ENCODE measurements at regions not wholly inside any gene's neighbourhood (a gene's known extent, or its start where the extent isn't known, plus 50 kb on each side); places are given as distances from the start of the nearest gene placed in this dataset.

GRCh38 chr1:208885650-208886049, 641.5 kb upstream of the PLXNA2 start:
- H3K9ac ChIP-seq (ENCODE audit: low read length), result no peak overlapping the region
- TF ChIP-seq POLR2AphosphoS5 (IDR thresholded peaks at IDR 0.05), result no peak
- TF ChIP-seq SMC3 (conservative IDR thresholded peaks at IDR 0.05; ENCODE audit: poor library complexity), result no peak
- no peak for TF ChIP-seq TAF1 (IDR thresholded peaks at IDR 0.05; ENCODE audit: low read depth)
- TF ChIP-seq MXI1 (conservative IDR thresholded peaks at IDR 0.05; ENCODE audit: poor library complexity, severe bottlenecking), result no peak
- TF ChIP-seq REST (IDR thresholded peaks at IDR 0.05; ENCODE audit: borderline replicate concordance), result no peak
- TF ChIP-seq EZH2 (IDR thresholded peaks at IDR 0.05; ENCODE audit: borderline replicate concordance, insufficient read depth, low read length, poor library complexity, severe bottlenecking), result no peak
- no peak for TF ChIP-seq CTCF (IDR thresholded peaks at IDR 0.05; ENCODE audit: poor library complexity, severe bottlenecking)
- TF ChIP-seq RAD21 (conservative IDR thresholded peaks at IDR 0.05), result no peak
- no peak for TF ChIP-seq EP300 (conservative IDR thresholded peaks at IDR 0.05; ENCODE audit: poor library complexity, severe bottlenecking)
- H3K27me3 ChIP-seq (ENCODE audit: insufficient read depth, low read depth, low read length), result no peaks in the 10 kb centered on the region
- H3K36me3 ChIP-seq (ENCODE audit: insufficient read depth, low read length), result no peaks in the 10 kb centered on the region
- H3K79me2 ChIP-seq (replicated peaks; ENCODE audit: insufficient read depth, low read length), result no peaks in the 10 kb centered on the region
- H3F3A ChIP-seq (ENCODE audit: insufficient read depth, low read length, poor library complexity, severe bottlenecking), result no peaks in the 10 kb centered on the region
- H4K20me1 ChIP-seq (ENCODE audit: insufficient read depth), result no peaks in the 10 kb centered on the region
- H3K9me3 ChIP-seq (ENCODE audit: low read length), result no peaks in the 10 kb centered on the region
- no peaks in the 10 kb centered on the region for H3K9me2 ChIP-seq (ENCODE audit: insufficient read depth, low read length)
- no peak overlapping the region for H3K4me2 ChIP-seq (ENCODE audit: low read length)
- peak overlapping the region; percentile 42 for H3K27ac ChIP-seq (ENCODE audit: low read length)
- H2AFZ ChIP-seq (ENCODE audit: low read depth, low read length), result no peak overlapping the region
- H3K4me3 ChIP-seq (ENCODE audit: low read length), result no peak overlapping the region

- H3K9me3 ChIP-seq (ENCODE audit: low read length), result no peaks in the 10 kb centered on the region
- no peak overlapping the region for H2AFZ ChIP-seq (ENCODE audit: low read depth, low read length)
- H3F3A ChIP-seq (ENCODE audit: insufficient read depth, low read length, poor library complexity, severe bottlenecking), result no peaks in the 10 kb centered on the region
- no peaks in the 10 kb centered on the region for H3K27me3 ChIP-seq (ENCODE audit: insufficient read depth, low read depth, low read length)
- H4K20me1 ChIP-seq (ENCODE audit: insufficient read depth), result no peaks in the 10 kb centered on the region
- H3K27ac ChIP-seq (ENCODE audit: low read length), result no peak overlapping the region
- H3K9me2 ChIP-seq (ENCODE audit: insufficient read depth, low read length), result no peaks in the 10 kb centered on the region
- H3K9ac ChIP-seq (ENCODE audit: low read length), result no peak overlapping the region
- no peak overlapping the region for H3K4me3 ChIP-seq (ENCODE audit: low read length)
- H3K36me3 ChIP-seq (ENCODE audit: insufficient read depth, low read length), result no peaks in the 10 kb centered on the region
- no peaks in the 10 kb centered on the region for H3K79me2 ChIP-seq (replicated peaks; ENCODE audit: insufficient read depth, low read length)
- TF ChIP-seq SMC3 (conservative IDR thresholded peaks at IDR 0.05; ENCODE audit: poor library complexity), result no peak
- TF ChIP-seq CTCF (IDR thresholded peaks at IDR 0.05; ENCODE audit: poor library complexity, severe bottlenecking), result no peak
- no peak for TF ChIP-seq MXI1 (conservative IDR thresholded peaks at IDR 0.05; ENCODE audit: poor library complexity, severe bottlenecking)
- TF ChIP-seq EZH2 (IDR thresholded peaks at IDR 0.05; ENCODE audit: borderline replicate concordance, insufficient read depth, low read length, poor library complexity, severe bottlenecking), result no peak
- no peak for TF ChIP-seq POLR2AphosphoS5 (IDR thresholded peaks at IDR 0.05)
- no peak for TF ChIP-seq EP300 (conservative IDR thresholded peaks at IDR 0.05; ENCODE audit: poor library complexity, severe bottlenecking)
- no peak for TF ChIP-seq REST (IDR thresholded peaks at IDR 0.05; ENCODE audit: borderline replicate concordance)
- no peak for TF ChIP-seq RAD21 (conservative IDR thresholded peaks at IDR 0.05)
- H3K4me2 ChIP-seq (ENCODE audit: low read length), result no peak overlapping the region
These were observed 644.2 kb upstream of the PLXNA2 start for GRCh38 chr1:208888376-208888775.
